OCI-LY7 (cell line): ENCODE measurements at regions not wholly inside any gene's neighbourhood (a gene's known extent, or its start where the extent isn't known, plus 50 kb on each side); places are given as distances from the start of the nearest gene placed in this dataset.
"Not testable (repeated sequence)": the region's sequence is repeated elsewhere in the genome, so short reads cannot be mapped to it uniquely, and the experiment has no call there.

Experiments used
- CTCF ChIP-seq: fragments of 200-600 bp; sonication (generic); conservative IDR thresholded peaks from 2 replicates; pipeline ENCODE4 v1.5.1; 2014; ENCODE audit warnings: mild to moderate bottlenecking, antibody characterized with exemption, low read length, moderate library complexity, mixed read lengths
- EZH2phosphoT487 ChIP-seq: fragments of 200-600 bp; sonication (generic); IDR thresholded peaks from 2 replicates; pipeline ENCODE4 v1.6.1; 2018; ENCODE audit warnings: low read depth, borderline replicate concordance, mild to moderate bottlenecking, mixed run types, antibody characterized with exemption, low read length, moderate library complexity, mixed read lengths

GRCh38 chr22:45091875-45092274, 71.8 kb upstream of the NUP50 start:
- TF ChIP-seq EZH2phosphoT487, CTCF: not testable (repeated sequence)
